ENCODE measurements at regions not wholly inside any gene's neighbourhood (a gene's known extent, or its start where the extent isn't known, plus 50 kb on each side); places are given as distances from the start of the nearest gene placed in this dataset.
A peak's percentile ranks its signal among the peaks of the same experiment; 100 is the strongest.

DNA sequence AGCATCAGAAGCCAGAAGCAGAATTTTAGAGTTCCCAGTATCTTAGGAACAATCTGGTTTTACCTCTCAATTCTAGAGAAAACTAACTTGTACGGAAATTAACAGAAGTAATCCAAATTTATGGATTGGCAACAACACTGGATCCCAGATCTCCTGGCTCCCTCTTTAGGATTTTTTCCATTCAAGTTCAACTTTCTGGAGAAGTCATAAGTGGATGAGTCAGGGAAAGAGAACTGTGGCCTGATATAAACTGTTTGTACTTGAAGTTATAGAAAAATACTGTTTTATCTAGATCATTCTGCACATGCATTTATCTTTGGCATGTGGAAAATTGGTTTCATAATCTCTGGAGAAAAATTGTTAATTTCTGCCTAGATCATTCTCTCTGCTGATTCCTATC, 380.4 kb downstream of the PCDH7 start:
- Histone ChIP-seq H3K27me3 (replicated peaks; ENCODE audit: insufficient read depth, low read depth, low read length, poor library complexity) (no peaks in the 10 kb centered on the region), H3K4me1 (ENCODE audit: insufficient read depth, low read length, poor library complexity, severe bottlenecking) (peaks cover 35% of the 10 kb centered on the region), H3K4me3 (ENCODE audit: low read depth, low read length, poor library complexity, severe bottlenecking) (no peak overlapping the region), H3K9me3 (ENCODE audit: low read depth, low read length, poor library complexity, severe bottlenecking) (no peaks in the 10 kb centered on the region), H3K27ac (ENCODE audit: low read depth, low read length, poor library complexity, severe bottlenecking) (no peak overlapping the region), H3K36me3 (ENCODE audit: insufficient read depth, low read length, poor library complexity, severe bottlenecking) (no peaks in the 10 kb centered on the region)
- intact Hi-C loops (cut with micrococcal nuclease; ENCODE audit: unreplicated experiment), result no loop called here
- TF ChIP-seq CTCF (conservative IDR thresholded peaks at IDR 0.05; ENCODE audit: low read depth, low read length) (no peak), EZH2 (IDR thresholded peaks at IDR 0.05; ENCODE audit: borderline replicate concordance, low read depth, low read length, poor library complexity, severe bottlenecking) (no peak)
- DNase-seq (ENCODE audit: low spot score), result no peak
- ChIA-PET POLR2A (ENCODE audit: low non-redundant PET) (no interaction called here), CTCF (no interaction called here)
- BruUV-seq (replicated peaks), result no TSS peak

- peaks cover 61% of the 10 kb centered on the region for H3K4me1 ChIP-seq (ENCODE audit: insufficient read depth, low read length, poor library complexity, severe bottlenecking)
- no peak for DNase-seq (ENCODE audit: low spot score)
- TF ChIP-seq CTCF (conservative IDR thresholded peaks at IDR 0.05; ENCODE audit: low read depth, low read length) (no peak), EZH2 (IDR thresholded peaks at IDR 0.05; ENCODE audit: borderline replicate concordance, low read depth, low read length, poor library complexity, severe bottlenecking) (no peak)
- intact Hi-C loops (cut with micrococcal nuclease; ENCODE audit: unreplicated experiment), result no loop called here
- no TSS peak for BruUV-seq (replicated peaks)
- CTCF ChIA-PET, result no interaction called here
- H3K4me3 ChIP-seq (ENCODE audit: low read depth, low read length, poor library complexity, severe bottlenecking), result no peak overlapping the region
- POLR2A ChIA-PET (ENCODE audit: low non-redundant PET), result no interaction called here
- H3K9me3 ChIP-seq (ENCODE audit: low read depth, low read length, poor library complexity, severe bottlenecking), result no peaks in the 10 kb centered on the region
- H3K27me3 ChIP-seq (replicated peaks; ENCODE audit: insufficient read depth, low read depth, low read length, poor library complexity), result no peaks in the 10 kb centered on the region
- H3K36me3 ChIP-seq (ENCODE audit: insufficient read depth, low read length, poor library complexity, severe bottlenecking), result no peaks in the 10 kb centered on the region
- peak overlapping the region; percentile 2 for H3K27ac ChIP-seq (ENCODE audit: low read depth, low read length, poor library complexity, severe bottlenecking)
These were observed 383.9 kb downstream of the PCDH7 start for GRCh38 chr4:31104043-31104442.

- no TSS peak for BruUV-seq (replicated peaks)
- Histone ChIP-seq H3K4me1 (ENCODE audit: insufficient read depth, low read length, poor library complexity, severe bottlenecking) (peaks cover 58% of the 10 kb centered on the region), H3K27me3 (replicated peaks; ENCODE audit: insufficient read depth, low read depth, low read length, poor library complexity) (no peaks in the 10 kb centered on the region), H3K9me3 (ENCODE audit: low read depth, low read length, poor library complexity, severe bottlenecking) (no peaks in the 10 kb centered on the region), H3K36me3 (ENCODE audit: insufficient read depth, low read length, poor library complexity, severe bottlenecking) (no peaks in the 10 kb centered on the region), H3K27ac (ENCODE audit: low read depth, low read length, poor library complexity, severe bottlenecking) (peak overlapping the region; percentile 2), H3K4me3 (ENCODE audit: low read depth, low read length, poor library complexity, severe bottlenecking) (no peak overlapping the region)
- TF ChIP-seq EZH2 (IDR thresholded peaks at IDR 0.05; ENCODE audit: borderline replicate concordance, low read depth, low read length, poor library complexity, severe bottlenecking) (no peak), CTCF (conservative IDR thresholded peaks at IDR 0.05; ENCODE audit: low read depth, low read length) (no peak)
- ChIA-PET CTCF (no interaction called here), POLR2A (ENCODE audit: low non-redundant PET) (no interaction called here)
- no peak for DNase-seq (ENCODE audit: low spot score)
- intact Hi-C loops (cut with micrococcal nuclease; ENCODE audit: unreplicated experiment), result no loop called here
These were observed 384.4 kb downstream of the PCDH7 start for GRCh38 chr4:31104577-31104976.
